Nucleus accumbens (tissue), 56 donors: ENCODE measurements at regions not wholly inside any gene's neighbourhood (a gene's known extent, or its start where the extent isn't known, plus 50 kb on each side); places are given as distances from the start of the nearest gene placed in this dataset.

Source experiments
- DNase-seq, 56 donors: peaks; one replicate each; lab custom pipeline; 2025; lab: John Stamatoyannopoulos, UW

- DNase-seq: no peak
Observed at GRCh38 chr20:48314925-48315592, 512.7 kb downstream of the PREX1 start.

GRCh38 chr20:48313324-48313723 lies 514.5 kb downstream of the PREX1 start:
- DNase-seq: no peak

- DNase-seq: no peak
Observed at GRCh38 chr20:48311956-48312355, 515.8 kb downstream of the PREX1 start.

GRCh38 chr20:48310305-48310704 lies 517.5 kb downstream of the PREX1 start:
- no peak for DNase-seq

- no peak for DNase-seq
Observed at GRCh38 chr20:48309293-48309692, 518.5 kb downstream of the PREX1 start.

GRCh38 chr20:48308882-48309281 lies 518.9 kb downstream of the PREX1 start:
- no peak for DNase-seq

DNA sequence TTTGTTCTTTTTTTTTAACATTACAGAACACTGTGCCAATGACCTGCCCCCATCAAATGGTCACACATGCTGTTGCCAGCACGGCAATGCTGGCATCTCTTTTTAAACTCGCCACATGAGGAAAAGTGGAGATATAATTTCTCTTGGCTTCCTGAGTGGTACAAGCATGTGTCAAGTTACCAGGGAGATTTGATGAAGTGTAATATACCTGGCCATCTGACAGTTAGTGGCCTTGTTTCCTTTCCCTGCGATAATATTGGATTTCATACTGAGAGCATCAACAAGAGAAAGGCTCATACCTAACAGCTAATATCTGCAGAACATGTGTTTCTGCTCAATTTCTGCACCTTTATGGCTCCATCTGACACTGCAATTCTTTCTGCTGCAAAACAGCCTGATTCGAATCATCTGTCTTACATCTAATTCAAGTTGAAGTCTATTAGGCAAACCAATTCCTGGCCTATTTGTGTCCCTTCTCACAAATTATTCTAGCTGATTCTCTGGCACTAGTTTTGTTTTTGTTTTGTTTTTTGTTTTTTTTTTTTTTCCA lies 519.5 kb downstream of the PREX1 start:
- DNase-seq: no peak

- no peak for DNase-seq
Observed at GRCh38 chr20:48307277-48307676, 520.5 kb downstream of the PREX1 start.

- DNase-seq: no peak
Observed at GRCh38 chr20:48302844-48303542, 517.7 kb upstream of the SULF2 start.

DNA sequence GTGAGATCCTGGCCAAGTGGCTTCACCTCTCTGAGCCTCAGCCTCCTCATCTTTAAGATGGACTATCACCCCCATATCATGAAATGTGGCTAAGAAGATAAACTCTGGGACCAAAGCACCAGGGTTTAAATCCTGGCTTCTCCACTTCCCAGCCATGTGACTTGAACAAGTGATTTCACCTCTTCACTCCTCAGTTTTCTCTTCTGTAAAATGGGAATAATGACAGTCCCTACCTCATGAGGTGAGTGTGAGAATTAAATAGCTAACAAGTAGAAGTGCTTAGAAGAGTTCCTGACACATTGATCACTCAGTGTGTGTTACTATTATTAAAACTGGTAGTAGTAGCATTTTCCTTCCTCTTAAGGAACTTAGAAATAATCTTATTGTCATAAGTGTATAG lies 516.9 kb upstream of the SULF2 start:
- no peak for DNase-seq

- no peak for DNase-seq
Observed at GRCh38 chr20:48301189-48301588, 515.9 kb upstream of the SULF2 start.

DNA sequence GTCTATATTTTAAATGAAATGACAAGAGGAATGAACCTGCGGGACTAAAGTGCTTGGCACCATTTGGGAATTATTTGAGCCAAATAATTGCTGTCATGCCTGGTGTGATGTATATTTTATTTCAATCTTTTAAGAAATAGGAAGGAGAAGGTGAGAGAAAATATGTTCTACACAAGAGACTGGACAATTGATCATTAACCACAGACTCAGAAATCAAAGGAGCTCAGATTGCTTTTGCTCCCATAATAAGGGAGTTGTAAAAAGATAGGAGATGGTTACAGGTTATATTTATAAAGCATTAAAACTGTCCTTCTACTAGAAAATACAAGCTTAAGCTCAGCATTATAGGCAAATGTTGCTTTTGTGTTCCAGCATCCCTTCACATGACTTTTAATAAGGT lies 515.2 kb upstream of the SULF2 start:
- no peak for DNase-seq

GRCh38 chr20:48298851-48299484 lies 513.7 kb upstream of the SULF2 start:
- peak in 11 of 56 donors; percentile 2 to 42 (median 14) for DNase-seq

DNA sequence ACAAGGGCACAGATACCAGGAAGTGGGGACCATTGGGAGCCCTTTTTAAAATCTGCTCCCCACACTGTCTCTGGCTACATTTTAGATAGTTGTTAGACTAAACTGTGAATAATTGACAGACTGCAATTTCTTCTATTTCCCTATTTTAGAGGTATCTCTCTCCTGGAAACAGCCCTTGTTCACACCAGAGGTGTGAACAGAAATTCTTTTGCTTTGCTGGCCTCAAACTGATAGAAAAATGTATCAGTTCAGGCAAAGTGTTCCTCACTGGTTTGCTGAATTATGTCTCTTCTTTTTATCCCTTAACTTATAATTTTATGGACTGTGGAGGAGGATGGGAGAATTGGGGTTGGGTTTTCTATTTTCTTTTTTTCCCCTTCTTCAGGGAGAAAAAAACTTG lies 513.2 kb upstream of the SULF2 start:
- no peak for DNase-seq

DNA sequence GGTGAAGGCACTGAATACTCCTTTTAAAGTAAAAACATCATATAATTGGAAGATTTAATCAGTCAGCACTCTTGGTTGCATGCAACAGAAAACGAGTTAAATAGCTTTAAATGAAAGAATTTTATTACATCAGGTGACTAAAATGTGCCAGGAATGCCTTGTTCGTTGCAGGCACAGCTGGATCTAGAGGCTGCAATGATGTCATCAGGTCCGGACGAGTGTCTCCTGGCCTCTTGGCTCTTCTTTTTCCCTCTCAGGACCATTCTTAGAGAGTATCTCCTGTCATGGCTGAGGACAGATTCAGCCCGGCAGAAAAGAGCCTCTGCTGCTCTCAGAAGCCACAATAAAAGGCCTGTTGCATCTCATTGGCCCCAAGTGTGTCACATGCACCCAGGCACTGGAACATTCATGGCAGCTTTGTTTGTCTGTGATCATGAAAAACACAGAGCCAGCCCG lies 510.7 kb upstream of the SULF2 start:
- DNase-seq: peak in 29 of 56 donors; percentile 3 to 60 (median 19)

DNA sequence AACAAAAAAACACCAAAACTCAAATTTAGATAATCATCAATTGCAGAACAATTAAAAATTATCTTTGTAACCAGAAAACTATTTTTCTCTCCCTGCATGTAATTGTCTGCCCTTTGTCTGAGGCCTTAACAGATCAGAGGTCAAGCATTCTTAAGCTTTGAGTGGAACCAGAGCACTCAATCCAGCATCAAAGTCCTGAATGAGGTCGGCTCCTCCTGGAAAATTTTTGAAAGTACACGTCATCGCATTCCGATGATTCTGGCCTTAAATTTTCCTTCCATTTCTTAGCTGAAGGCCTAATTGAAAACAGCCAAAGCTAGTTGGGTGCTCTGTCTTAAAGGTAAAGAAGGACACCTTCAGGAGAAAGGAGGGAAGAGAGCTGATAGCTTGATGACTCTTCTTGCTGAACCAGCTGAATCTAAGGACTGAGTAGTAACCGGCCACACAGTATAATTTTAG lies 510.2 kb upstream of the SULF2 start:
- DNase-seq: no peak

GRCh38 chr20:48294942-48295341 lies 509.7 kb upstream of the SULF2 start:
- no peak for DNase-seq

- DNase-seq: no peak
Observed at GRCh38 chr20:48294196-48294595, 508.9 kb upstream of the SULF2 start.

- no peak for DNase-seq
Observed at GRCh38 chr20:48293671-48294070, 508.4 kb upstream of the SULF2 start.

GRCh38 chr20:48292806-48293205 lies 507.5 kb upstream of the SULF2 start:
- DNase-seq: no peak

- DNase-seq: no peak
Observed at GRCh38 chr20:48291896-48292295, 506.6 kb upstream of the SULF2 start.
